Endodermal cell (in vitro differentiated cells): ENCODE measurements at regions not wholly inside any gene's neighbourhood (a gene's known extent, or its start where the extent isn't known, plus 50 kb on each side); places are given as distances from the start of the nearest gene placed in this dataset.

Experiments
- DNase-seq: peaks from one replicate; pipeline ENCODE4 v3.0.0-alpha.2; 2017
- H3K27ac ChIP-seq: 2 replicates; pipeline ENCODE4 v1.5.1; 2013; ENCODE audit warnings: mild to moderate bottlenecking, low read depth, low read length, moderate library complexity
- H3K27me3 ChIP-seq: 2 replicates; pipeline ENCODE4 v1.6.1; 2013; ENCODE audit warnings: mild to moderate bottlenecking, low read length, moderate library complexity; ENCODE audit not compliant: insufficient read depth, control insufficient read depth, poor library complexity, severe bottlenecking
- H3K36me3 ChIP-seq: 2 replicates; pipeline ENCODE4 v1.7.0; 2013; ENCODE audit warnings: mild to moderate bottlenecking, low read length, moderate library complexity; ENCODE audit not compliant: control insufficient read depth, insufficient read depth
- H3K4me1 ChIP-seq: one replicate; pipeline ENCODE4 v1.7.0; 2013; ENCODE audit warnings: low read length; ENCODE audit not compliant: control insufficient read depth, insufficient read depth
- H3K4me3 ChIP-seq: 2 replicates; pipeline ENCODE4 v1.5.1; 2013; ENCODE audit warnings: mild to moderate bottlenecking, low read length, moderate library complexity
- H3K9ac ChIP-seq: 2 replicates; pipeline ENCODE4 v1.6.1; 2013; ENCODE audit warnings: mild to moderate bottlenecking, low read length, moderate library complexity; ENCODE audit not compliant: poor library complexity, severe bottlenecking; ENCODE audit errors: extremely low read depth
- H3K9me3 ChIP-seq: 2 replicates; pipeline ENCODE4 v1.6.1; 2013; ENCODE audit warnings: mild to moderate bottlenecking, low read length, moderate library complexity; ENCODE audit not compliant: control insufficient read depth
- H3K27ac Mint-ChIP-seq: 2 replicates; pipeline ENCODE4 v1.8.0; 2020; ENCODE audit warnings: mixed read lengths
- H3K27me3 Mint-ChIP-seq: 2 replicates; pipeline ENCODE4 v1.8.0; 2021; ENCODE audit warnings: mild to moderate bottlenecking, mixed read lengths; ENCODE audit not compliant: insufficient read depth
- H3K36me3 Mint-ChIP-seq: 2 replicates; pipeline ENCODE4 v1.8.0; 2020; ENCODE audit warnings: low read depth, mixed read lengths
- H3K4me1 Mint-ChIP-seq: 2 replicates; pipeline ENCODE4 v1.8.0; 2020; ENCODE audit warnings: mixed read lengths
- H3K4me3 Mint-ChIP-seq: 2 replicates; pipeline ENCODE4 v1.8.0; 2020; ENCODE audit warnings: mild to moderate bottlenecking, moderate library complexity, mixed read lengths
- H3K9me3 Mint-ChIP-seq: 2 replicates; pipeline ENCODE4 v1.8.0; 2020; ENCODE audit warnings: mild to moderate bottlenecking, mixed read lengths
- WGBS, 2 experiments: methylation state at CpG; one replicate each; pipeline versions ENCODE4 v1.1.5 to v1.1.7; 2013; ENCODE audit warnings: missing lambda C conversion rate in 2 of 2, mixed read lengths in 1 of 2; ENCODE audit not compliant: insufficient coverage in 1 of 2, insufficient read length in 1 of 2; 5-methylcytosine and 5-hydroxymethylcytosine counted together
- TF ChIP-seq, protein P1 (sequence below): fragments of 200-600 bp; sonication (generic); conservative IDR thresholded peaks from 2 replicates; pipeline ENCODE4 v1.5.0; 2021; ENCODE audit warnings: antibody characterized with exemption, mild to moderate bottlenecking

DNA sequence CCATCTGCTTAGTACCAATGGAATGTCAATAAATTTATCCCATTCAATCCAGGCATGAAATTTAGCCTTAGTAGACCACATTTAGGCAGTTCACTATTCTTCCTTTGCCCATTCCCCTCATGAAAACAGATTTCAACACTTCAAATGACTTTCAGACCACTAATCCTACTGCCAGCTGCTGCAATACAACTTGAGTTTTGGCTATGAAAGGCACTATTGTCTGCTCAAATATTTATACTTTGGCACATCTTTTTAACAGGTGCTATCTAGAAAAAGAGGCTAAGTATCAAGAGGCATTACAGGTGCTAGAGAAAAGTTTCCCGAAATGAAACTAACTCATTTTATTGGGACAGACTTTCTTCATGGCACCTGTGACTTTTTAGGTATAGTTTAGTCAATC is 499.8 kb downstream of the C12orf50 start:
- H3K9me3 ChIP-seq, result no peaks in the 10 kb centered on the region
- H3K27me3 ChIP-seq, result no peaks in the 10 kb centered on the region
- TF ChIP-seq, protein P1, sequence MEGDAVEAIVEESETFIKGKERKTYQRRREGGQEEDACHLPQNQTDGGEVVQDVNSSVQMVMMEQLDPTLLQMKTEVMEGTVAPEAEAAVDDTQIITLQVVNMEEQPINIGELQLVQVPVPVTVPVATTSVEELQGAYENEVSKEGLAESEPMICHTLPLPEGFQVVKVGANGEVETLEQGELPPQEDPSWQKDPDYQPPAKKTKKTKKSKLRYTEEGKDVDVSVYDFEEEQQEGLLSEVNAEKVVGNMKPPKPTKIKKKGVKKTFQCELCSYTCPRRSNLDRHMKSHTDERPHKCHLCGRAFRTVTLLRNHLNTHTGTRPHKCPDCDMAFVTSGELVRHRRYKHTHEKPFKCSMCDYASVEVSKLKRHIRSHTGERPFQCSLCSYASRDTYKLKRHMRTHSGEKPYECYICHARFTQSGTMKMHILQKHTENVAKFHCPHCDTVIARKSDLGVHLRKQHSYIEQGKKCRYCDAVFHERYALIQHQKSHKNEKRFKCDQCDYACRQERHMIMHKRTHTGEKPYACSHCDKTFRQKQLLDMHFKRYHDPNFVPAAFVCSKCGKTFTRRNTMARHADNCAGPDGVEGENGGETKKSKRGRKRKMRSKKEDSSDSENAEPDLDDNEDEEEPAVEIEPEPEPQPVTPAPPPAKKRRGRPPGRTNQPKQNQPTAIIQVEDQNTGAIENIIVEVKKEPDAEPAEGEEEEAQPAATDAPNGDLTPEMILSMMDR, result no peak
- Mint-ChIP-seq H3K4me3 (no peak overlapping the region), H3K27me3 (peaks cover 4% of the 10 kb centered on the region), H3K9me3 (no peaks in the 10 kb centered on the region), H3K36me3 (no peaks in the 10 kb centered on the region), H3K4me1 (no peaks in the 10 kb centered on the region), H3K27ac (no peak overlapping the region)
- H3K27ac ChIP-seq, result no peak overlapping the region
- H3K4me3 ChIP-seq, result no peak overlapping the region
- DNase-seq, result no peak
- no peak overlapping the region for H3K9ac ChIP-seq
- H3K4me1 ChIP-seq, result no peaks in the 10 kb centered on the region
- no peaks in the 10 kb centered on the region for H3K36me3 ChIP-seq
- 88% methylated on average over 1 of the region's 1 CpG; no CpG with 5 or more reads in 1 of the 2 experiments for WGBS, 2 experiments

DNA sequence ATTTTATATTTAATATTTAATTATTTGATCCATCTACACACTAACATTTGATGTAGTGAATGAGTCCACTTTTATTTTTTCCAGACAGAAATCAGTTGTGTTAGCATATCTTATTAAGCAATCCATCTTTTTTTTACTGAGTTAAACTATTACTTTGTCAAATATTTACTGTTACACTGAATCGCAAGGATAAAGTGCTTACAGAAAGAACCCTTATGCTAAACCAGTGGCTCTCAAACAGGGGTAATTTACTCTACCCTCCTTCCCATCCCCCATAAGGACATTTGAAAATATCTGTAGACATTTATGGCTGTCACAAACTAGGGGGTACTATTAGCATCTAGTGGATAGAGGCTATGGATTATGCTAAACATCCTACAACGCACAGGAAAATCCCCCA is 508.2 kb downstream of the C12orf50 start:
- Mint-ChIP-seq H3K27me3 (no peaks in the 10 kb centered on the region), H3K36me3 (no peaks in the 10 kb centered on the region), H3K4me1 (no peaks in the 10 kb centered on the region), H3K4me3 (no peak overlapping the region), H3K27ac (no peak overlapping the region), H3K9me3 (no peaks in the 10 kb centered on the region)
- WGBS, 2 experiments, result 90% methylated on average over 2 of the region's 2 CpGs; no CpG with 5 or more reads in 1 of the 2 experiments
- Histone ChIP-seq H3K9me3 (peaks cover 7% of the 10 kb centered on the region), H3K27ac (no peak overlapping the region), H3K27me3 (no peaks in the 10 kb centered on the region), H3K4me3 (no peak overlapping the region), H3K9ac (no peak overlapping the region), H3K36me3 (no peaks in the 10 kb centered on the region), H3K4me1 (no peaks in the 10 kb centered on the region)
- DNase-seq, result no peak
- TF ChIP-seq, protein P1, result no peak

DNA sequence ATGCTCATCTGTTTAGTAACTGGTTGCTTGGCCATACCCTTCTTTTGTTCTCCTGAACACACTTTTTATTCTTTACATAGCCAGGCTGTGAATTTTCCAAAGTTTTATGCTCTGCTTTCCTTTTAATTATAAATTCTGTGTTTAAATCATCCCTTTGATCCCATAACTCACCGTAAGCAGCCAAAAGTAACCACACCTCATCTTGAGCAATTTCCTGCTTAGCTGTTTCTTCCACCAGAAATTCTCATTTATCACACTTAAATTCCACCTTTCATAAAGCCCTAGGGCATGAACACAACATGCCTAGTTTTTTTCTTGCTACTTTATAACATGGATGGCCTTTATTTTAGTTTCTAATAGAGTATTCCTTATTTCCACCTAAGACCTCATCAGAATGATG is 510.7 kb downstream of the C12orf50 start:
- Mint-ChIP-seq H3K36me3 (no peaks in the 10 kb centered on the region), H3K9me3 (no peaks in the 10 kb centered on the region), H3K27ac (no peak overlapping the region), H3K27me3 (no peaks in the 10 kb centered on the region), H3K4me3 (no peak overlapping the region), H3K4me1 (peaks cover 6% of the 10 kb centered on the region)
- Histone ChIP-seq H3K9me3 (peaks cover 7% of the 10 kb centered on the region), H3K27me3 (no peaks in the 10 kb centered on the region), H3K27ac (no peak overlapping the region), H3K4me1 (no peaks in the 10 kb centered on the region), H3K36me3 (no peaks in the 10 kb centered on the region), H3K4me3 (no peak overlapping the region), H3K9ac (no peak overlapping the region)
- 100% methylated on average over 1 of the region's 1 CpG for WGBS, 2 experiments
- TF ChIP-seq, protein P1, result no peak
- no peak for DNase-seq
